ENCODE measurements at regions not wholly inside any gene's neighbourhood (a gene's known extent, or its start where the extent isn't known, plus 50 kb on each side); places are given as distances from the start of the nearest gene placed in this dataset.
"Not testable (repeated sequence)": the region's sequence is repeated elsewhere in the genome, so short reads cannot be mapped to it uniquely, and the experiment has no call there.

GRCh38 chr1:70827030-70827429 lies 220.6 kb downstream of the PTGER3 start:
- DNase-seq: no peak

- no peak for DNase-seq
These were observed 219.4 kb downstream of the PTGER3 start for GRCh38 chr1:70828177-70828576.

- not testable (repeated sequence) for DNase-seq
These were observed 213.3 kb downstream of the PTGER3 start for GRCh38 chr1:70834365-70834764.

GRCh38 chr1:70836456-70836855 lies 211.2 kb downstream of the PTGER3 start:
- no peak for DNase-seq

DNA sequence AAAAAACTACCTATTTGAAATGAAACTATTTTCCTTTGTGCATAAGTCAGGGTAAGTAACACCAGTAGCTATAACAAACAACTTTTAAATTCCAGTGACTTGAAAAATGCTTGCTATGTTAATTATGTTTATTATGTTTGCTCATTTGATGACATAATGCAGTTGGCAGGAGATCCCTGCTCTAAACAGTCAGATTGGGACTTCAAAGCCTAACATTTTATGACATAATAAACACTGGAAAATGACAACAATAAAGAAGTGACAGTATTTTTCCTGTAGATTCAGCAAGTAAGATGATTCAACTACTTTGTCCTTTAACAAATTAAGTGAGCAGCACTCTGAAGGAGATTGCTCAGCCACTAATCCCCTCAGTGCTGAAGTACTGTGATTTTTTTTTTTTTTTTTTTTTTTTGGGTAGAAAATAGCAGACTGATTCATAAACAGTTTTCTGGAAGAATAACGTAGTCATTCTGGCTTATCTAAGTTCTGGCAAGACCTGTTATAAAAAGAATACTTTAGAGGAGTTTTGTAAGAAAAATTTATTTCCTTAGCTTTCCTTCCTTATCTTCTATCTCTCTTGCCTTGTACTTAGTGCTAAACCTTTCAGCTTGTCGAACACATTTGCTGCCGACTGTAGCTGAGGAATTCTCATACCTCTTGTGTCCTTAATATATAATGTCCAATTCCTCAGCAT lies 207.2 kb downstream of the PTGER3 start:
- peak; percentile 10 for DNase-seq

- DNase-seq: peak; percentile 17
These were observed 205.1 kb downstream of the PTGER3 start for GRCh38 chr1:70842562-70842961.

GRCh38 chr1:70843452-70843851 lies 204.2 kb downstream of the PTGER3 start:
- no peak for DNase-seq

GRCh38 chr1:70847013-70847412 lies 200.6 kb downstream of the PTGER3 start:
- no peak for DNase-seq

DNA sequence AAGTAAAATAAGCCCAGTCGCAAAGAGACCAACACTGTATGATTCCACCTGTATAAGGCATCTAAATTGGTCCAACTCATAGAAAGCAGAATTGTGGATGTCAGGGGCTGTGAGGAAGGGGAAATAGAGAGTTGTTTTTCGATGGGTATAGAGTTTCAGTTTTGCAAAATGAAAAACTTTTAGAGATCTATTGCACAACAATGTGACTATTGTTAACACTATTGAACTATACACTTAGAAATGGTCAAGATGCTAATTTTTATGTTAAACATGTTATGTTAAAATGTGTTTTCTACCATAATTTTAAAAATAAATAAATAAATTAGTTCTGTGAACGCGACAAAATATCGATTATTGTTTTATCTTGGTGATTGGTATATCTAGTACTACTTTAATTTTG lies 192.4 kb downstream of the PTGER3 start:
- no peak for DNase-seq

- no peak for DNase-seq
These were observed 191.4 kb downstream of the PTGER3 start for GRCh38 chr1:70856201-70856600.

GRCh38 chr1:70863239-70863638 lies 184.4 kb downstream of the PTGER3 start:
- no peak for DNase-seq

DNA sequence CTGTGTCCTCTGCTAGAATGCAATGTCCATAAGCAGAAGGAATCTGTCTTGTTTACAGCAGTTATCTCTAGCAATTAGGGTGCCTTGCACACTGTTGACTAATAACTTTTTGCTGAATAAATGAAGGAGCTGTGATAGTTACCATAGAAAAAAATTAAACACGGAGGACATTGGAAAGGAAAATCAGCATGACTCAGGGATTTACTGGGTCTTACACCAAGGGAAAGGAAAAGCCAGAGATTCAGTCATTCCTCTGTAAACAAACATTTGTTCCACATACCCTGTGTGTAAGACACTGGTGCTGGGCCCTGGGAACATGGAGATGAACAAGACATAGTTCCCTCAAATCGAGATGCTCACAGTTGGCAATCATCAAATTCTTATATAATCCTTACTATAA lies 183.3 kb downstream of the PTGER3 start:
- DNase-seq: no peak

DNA sequence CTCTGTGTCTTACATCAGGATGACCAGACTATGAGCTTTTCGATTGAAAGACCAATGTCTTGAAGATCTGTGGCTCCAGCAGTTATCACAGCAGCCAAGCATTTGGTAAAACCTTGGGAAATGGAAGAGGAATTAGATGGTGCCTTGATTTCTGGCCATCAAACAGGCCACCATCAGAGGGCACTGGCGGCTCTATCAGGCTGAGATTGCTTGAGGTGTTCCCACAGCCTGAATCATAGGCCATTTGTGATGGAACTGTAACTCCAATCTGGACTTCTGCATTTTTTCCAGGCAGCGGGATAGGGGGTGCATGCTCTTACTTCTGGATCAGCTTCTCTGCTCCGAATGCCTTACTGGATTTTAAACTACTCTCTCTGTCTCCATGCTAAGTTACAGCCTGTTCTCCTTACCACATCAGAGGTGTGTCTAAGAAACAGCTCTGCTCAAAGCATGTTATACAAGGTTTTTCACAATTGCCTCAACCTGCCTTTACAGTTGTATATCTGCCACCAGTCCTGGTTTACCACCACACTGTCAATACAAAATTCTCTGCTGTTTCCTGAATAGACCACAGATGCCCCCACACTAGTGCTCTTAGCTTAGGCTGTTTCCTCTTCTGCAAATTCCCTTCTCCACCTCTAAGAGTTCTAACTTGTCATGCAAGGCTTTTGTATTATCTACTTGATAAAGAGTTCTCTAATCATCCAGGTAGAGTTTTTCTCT lies 180.9 kb downstream of the PTGER3 start:
- DNase-seq: no peak

GRCh38 chr1:70871790-70872189 lies 175.8 kb downstream of the PTGER3 start:
- DNase-seq: no peak

GRCh38 chr1:70874063-70874462 lies 173.6 kb downstream of the PTGER3 start:
- no peak for DNase-seq

- peak; percentile 20 for DNase-seq
These were observed 172.8 kb downstream of the PTGER3 start for GRCh38 chr1:70874818-70875217.

- DNase-seq: no peak
These were observed 170.3 kb downstream of the PTGER3 start for GRCh38 chr1:70877343-70877742.

DNA sequence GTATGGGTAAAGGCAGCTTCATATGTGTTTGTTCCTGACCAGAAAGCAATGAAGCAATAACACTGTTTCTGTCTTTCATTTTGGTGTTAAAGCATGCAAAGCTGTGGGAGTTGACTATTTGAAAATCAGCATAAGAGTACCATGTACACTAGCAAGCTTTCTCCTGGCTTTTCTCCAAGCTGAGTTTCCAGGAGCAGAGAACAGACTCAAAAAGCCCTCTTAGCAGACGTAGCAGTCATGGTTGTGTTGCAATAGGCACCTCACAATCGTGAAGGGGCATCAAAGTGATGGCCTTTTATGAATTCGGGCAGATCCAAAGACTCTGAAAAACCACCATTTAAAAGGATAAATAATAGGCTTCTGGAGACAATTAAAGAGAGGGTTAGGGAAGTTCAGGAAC lies 159.7 kb downstream of the PTGER3 start:
- peak; percentile 40 for DNase-seq

GRCh38 chr1:70888722-70889121 lies 158.9 kb downstream of the PTGER3 start:
- DNase-seq: no peak

DNA sequence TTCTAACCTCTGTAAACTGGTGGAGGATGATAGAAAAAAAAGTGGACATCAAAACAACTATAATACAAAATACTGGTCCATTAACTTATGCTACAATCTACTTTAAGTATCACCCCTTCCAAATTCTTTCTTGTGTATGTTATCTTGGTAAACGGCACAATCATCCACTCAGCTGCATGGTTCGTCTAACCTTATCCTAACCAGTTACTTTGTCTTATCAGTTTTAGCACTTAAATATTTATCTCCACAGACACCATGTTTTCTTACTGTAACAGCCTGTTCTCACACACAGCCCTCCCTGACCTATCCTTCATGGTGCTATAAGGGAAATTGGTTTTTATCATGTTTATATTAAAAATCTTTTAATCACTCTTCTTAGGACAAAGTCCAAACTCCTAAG lies 157.2 kb downstream of the PTGER3 start:
- no peak for DNase-seq

DNA sequence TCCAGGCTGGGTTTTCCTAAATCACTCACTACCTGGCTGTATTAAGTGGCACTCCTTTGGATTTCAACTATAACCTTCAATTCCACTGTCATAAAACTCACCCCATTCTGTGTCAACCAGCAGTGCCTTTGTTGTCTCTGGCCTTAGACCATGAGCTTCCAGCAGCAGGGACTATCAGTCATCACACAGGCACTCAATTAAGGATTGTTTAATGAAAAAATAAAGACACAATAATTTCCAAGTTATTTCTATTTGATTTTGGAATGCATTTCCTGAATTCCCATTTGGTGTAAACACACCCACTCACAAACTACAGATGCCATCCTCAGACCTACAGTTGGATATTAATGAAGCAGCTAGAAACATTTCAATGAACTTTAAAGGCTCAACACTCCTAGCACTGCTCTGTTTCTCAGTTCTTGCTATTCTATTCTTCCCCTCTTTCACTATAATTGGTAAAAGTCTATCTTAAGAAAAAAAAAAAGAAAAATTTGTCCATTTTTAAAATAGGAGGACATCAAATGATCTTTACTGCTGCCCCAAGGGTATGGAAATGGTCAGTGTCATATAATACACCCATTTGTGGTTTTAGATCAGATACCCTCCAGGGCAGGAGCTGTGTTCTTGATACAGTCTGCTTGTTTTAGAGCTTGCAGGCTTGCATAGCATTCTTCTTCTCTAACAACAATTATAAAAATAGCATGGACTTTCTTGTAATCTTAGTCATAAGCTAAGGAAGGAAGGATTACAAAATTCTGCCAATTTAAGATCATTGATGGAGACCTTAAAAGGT lies 156.4 kb downstream of the PTGER3 start:
- no peak for DNase-seq

DNA sequence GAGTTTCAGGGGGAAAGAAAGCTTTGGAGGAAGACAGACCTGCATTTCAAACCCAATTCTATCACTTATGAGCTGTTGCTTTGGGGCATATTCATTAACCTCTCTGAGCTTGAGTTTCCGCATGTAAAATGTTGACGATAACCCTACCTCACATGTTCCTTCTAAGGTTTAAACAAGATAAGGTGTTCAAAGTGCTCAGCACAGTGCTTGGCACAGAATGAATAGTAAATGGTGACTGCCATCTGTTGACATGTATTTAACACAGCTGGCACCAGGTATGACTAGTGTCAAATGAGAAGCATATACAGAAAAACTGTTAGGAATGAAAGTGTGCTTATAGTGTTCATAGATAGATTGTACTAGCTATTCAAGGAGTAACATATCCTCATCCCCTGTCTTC lies 155.5 kb downstream of the PTGER3 start:
- DNase-seq: no peak

DNA sequence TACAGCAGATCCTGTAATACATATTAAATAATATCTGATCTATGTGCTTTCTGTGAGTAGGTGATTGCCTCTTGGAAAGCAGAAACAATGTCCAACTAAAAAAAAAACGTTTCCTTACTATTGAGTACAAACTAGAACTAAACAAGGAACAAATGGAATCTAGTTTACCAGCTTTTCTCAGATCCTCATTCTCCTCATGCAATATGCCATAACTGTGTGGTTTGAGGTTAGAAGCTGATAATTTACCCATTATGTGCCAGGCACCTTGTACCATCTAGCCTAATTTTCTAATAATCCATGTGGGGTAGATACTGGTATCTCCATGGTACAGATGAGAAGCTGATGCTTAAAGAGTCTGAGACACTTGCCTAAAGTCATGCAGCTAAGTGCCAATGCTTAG lies 154.7 kb downstream of the PTGER3 start:
- no peak for DNase-seq

- DNase-seq: no peak
These were observed 154.2 kb downstream of the PTGER3 start for GRCh38 chr1:70893381-70893780.

Data from eye (tissue), 1 donor.